ENCODE measurements at regions not wholly inside any gene's neighbourhood (a gene's known extent, or its start where the extent isn't known, plus 50 kb on each side); places are given as distances from the start of the nearest gene placed in this dataset.

DNA sequence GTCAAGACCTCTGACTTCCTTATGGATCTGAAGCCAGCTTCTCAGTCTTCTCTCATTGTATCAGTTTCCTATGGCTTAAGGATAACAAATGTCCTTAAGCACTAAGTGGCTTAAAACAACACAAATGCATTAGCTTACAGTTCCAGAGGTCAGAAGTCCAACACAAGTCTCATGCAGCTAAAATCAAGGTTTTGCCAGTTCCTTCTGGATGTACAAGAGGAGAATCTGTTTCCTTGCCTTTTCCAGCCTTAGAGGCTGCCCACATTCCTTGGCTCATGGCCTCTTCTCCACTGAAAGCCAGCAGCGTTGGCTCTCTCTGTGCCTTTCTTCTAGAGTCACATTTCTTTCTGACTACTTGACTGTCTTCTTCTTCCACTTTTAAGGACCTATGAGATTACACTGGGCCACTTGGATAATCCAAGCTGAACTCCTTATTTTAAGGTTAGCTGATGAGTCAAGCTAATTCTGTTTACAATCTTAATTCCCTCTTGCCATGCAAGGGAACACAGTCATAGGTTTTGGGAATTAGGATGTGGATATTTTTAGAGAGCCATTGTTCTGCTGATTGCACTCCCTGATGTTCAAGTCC, 179.0 kb downstream of the BCAS1 start:
- no peaks in the 10 kb centered on the region for H3K36me3 ChIP-seq
- no peak for DNase-seq
- H3K4me3 ChIP-seq: no peak overlapping the region
- intact Hi-C loops (cut with DNase I): no loop called here
- no peaks in the 10 kb centered on the region for H3K9me3 ChIP-seq
- H3K27ac ChIP-seq: no peak overlapping the region
- peaks cover 2% of the 10 kb centered on the region for H3K4me1 ChIP-seq (ENCODE audit: insufficient read depth)
- WGBS, 3 donors: 86 to 92% (median 86%) methylated on average over 1 of the region's 1 CpG
- TF ChIP-seq, protein P1, sequence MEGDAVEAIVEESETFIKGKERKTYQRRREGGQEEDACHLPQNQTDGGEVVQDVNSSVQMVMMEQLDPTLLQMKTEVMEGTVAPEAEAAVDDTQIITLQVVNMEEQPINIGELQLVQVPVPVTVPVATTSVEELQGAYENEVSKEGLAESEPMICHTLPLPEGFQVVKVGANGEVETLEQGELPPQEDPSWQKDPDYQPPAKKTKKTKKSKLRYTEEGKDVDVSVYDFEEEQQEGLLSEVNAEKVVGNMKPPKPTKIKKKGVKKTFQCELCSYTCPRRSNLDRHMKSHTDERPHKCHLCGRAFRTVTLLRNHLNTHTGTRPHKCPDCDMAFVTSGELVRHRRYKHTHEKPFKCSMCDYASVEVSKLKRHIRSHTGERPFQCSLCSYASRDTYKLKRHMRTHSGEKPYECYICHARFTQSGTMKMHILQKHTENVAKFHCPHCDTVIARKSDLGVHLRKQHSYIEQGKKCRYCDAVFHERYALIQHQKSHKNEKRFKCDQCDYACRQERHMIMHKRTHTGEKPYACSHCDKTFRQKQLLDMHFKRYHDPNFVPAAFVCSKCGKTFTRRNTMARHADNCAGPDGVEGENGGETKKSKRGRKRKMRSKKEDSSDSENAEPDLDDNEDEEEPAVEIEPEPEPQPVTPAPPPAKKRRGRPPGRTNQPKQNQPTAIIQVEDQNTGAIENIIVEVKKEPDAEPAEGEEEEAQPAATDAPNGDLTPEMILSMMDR (IDR thresholded peaks at IDR 0.05): no peak
- TF ChIP-seq EP300 (IDR thresholded peaks at IDR 0.05): no peak
- no peak for TF ChIP-seq POLR2A (IDR thresholded peaks at IDR 0.05)
- H3K27me3 ChIP-seq: no peaks in the 10 kb centered on the region

- WGBS, 3 donors: 88 to 96% (median 91%) methylated on average over 6 of the region's 6 CpGs
- intact Hi-C loops (cut with DNase I): no loop called here
- Histone ChIP-seq H3K4me3 (no peak overlapping the region), H3K27me3 (no peaks in the 10 kb centered on the region), H3K27ac (no peak overlapping the region), H3K4me1 (ENCODE audit: insufficient read depth) (peaks cover 2% of the 10 kb centered on the region), H3K36me3 (no peaks in the 10 kb centered on the region), H3K9me3 (no peaks in the 10 kb centered on the region)
- DNase-seq: no peak
- TF ChIP-seq, protein P1 (IDR thresholded peaks at IDR 0.05): no peak
- no peak for TF ChIP-seq POLR2A (IDR thresholded peaks at IDR 0.05)
- no peak for TF ChIP-seq EP300 (IDR thresholded peaks at IDR 0.05)
Observed at GRCh38 chr20:53890443-53891305, 179.7 kb downstream of the BCAS1 start.

DNA sequence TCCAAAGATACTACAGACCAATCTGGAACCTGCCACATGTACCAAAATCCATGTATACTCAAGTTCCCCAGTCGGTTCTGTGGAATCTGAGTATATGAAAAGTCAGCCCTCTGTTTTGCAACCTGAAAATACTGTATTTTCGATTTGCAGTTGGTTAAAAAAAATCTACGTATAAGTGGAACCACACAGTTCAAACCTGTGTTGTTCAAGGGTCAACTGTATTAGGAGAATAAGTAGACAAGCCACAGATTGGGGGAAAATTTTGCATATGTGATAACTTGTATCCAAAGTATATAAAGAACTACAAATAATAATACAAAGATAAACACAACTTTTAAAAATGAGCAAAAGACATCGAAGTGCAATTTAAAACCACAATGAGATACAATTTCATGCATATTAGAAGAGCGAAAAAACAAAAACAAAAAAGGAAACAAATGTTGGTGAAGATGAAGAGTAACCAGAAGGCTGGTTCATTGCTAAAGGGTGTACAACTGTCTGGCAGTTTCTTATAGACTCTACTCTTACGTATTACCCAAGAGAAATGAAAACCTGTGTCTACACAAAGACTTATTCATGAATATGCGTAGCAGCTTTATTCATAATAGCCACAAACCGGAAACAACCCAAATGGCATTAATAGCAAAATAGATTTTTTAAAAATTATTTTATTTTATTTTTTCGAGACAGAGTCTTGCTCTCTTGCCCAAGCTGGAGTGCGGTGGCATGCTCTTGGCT, 180.8 kb downstream of the BCAS1 start:
- Histone ChIP-seq H3K9me3 (no peaks in the 10 kb centered on the region), H3K4me1 (ENCODE audit: insufficient read depth) (peaks cover 2% of the 10 kb centered on the region), H3K27ac (no peak overlapping the region), H3K27me3 (no peaks in the 10 kb centered on the region), H3K36me3 (no peaks in the 10 kb centered on the region), H3K4me3 (no peak overlapping the region)
- no peak for TF ChIP-seq POLR2A (IDR thresholded peaks at IDR 0.05)
- TF ChIP-seq, protein P1 (IDR thresholded peaks at IDR 0.05): no peak
- no peak for TF ChIP-seq EP300 (IDR thresholded peaks at IDR 0.05)
- 93 to 95% (median 94%) methylated on average over 10 of the region's 10 CpGs for WGBS, 3 donors
- DNase-seq: no peak
- intact Hi-C loops (cut with DNase I): no loop called here

DNA sequence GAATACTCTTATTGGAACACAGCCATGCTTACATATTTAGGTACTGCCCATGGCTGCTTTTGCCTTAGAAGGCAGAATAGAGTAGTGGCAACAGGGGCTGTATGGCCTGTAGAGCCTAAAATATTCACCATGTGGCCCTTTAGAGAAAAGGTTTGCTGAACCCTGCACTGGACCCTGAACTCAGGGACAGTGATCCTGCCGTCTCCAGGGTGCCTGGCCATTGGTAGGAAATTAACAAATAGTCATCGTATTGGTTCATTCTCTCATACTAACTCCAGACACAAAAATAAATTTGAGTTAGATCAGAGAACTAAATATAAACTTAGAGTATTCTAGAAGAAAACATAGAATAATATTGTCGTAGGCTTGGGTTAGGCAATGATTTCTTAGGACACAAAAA, 181.4 kb downstream of the BCAS1 start:
- intact Hi-C loops (cut with DNase I): no loop called here
- no peak overlapping the region for H3K4me3 ChIP-seq
- no peak overlapping the region for H3K27ac ChIP-seq
- no peaks in the 10 kb centered on the region for H3K27me3 ChIP-seq
- no peaks in the 10 kb centered on the region for H3K9me3 ChIP-seq
- DNase-seq: no peak
- no peaks in the 10 kb centered on the region for H3K36me3 ChIP-seq
- peaks cover 2% of the 10 kb centered on the region for H3K4me1 ChIP-seq (ENCODE audit: insufficient read depth)
- 40 to 61% (median 49%) methylated on average over 3 of the region's 3 CpGs for WGBS, 3 donors
- TF ChIP-seq, protein P1 (IDR thresholded peaks at IDR 0.05): no peak
- TF ChIP-seq EP300 (IDR thresholded peaks at IDR 0.05) (no peak), POLR2A (IDR thresholded peaks at IDR 0.05) (no peak)
